ENCODE measurements at regions not wholly inside any gene's neighbourhood (a gene's known extent, or its start where the extent isn't known, plus 50 kb on each side); places are given as distances from the start of the nearest gene placed in this dataset.

GRCh38 chr12:115337693-115338543, 653.9 kb upstream of the TBX3 start:
- ChIA-PET CTCF (no interaction called here), POLR2A (no interaction called here)
- DNase-seq = no peak

GRCh38 chr12:115336506-115336905, 652.5 kb upstream of the TBX3 start:
- POLR2A ChIA-PET = no interaction called here
- Histone ChIP-seq H3K4me1 (ENCODE audit: control extremely low read depth in 1 of 4, control insufficient read depth in 4 of 4, insufficient read depth in 4 of 4, low read length in 3 of 4) (no peaks in the 10 kb centered on the region), H3K4me3 (ENCODE audit: control insufficient read depth in 1 of 7, extremely low read depth in 1 of 7, insufficient read depth in 4 of 7, low read depth in 2 of 7, low read length in 6 of 7) (no peak overlapping the region), H3K27me3 (replicated peaks in 2 of 5; ENCODE audit: control insufficient read depth in 4 of 5, insufficient read depth in 5 of 5, low read length in 4 of 5) (no peaks in the 10 kb centered on the region), H3K27ac (ENCODE audit: insufficient read depth in 1 of 2, low read depth in 1 of 2, low read length in 2 of 2, poor library complexity in 1 of 2, severe bottlenecking in 2 of 2) (no peak overlapping the region), H3K9me3 (ENCODE audit: control extremely low read depth in 1 of 5, control insufficient read depth in 4 of 5, insufficient read depth in 2 of 5, low read depth in 1 of 5, low read length in 4 of 5) (no peaks in the 10 kb centered on the region), H3K36me3 (ENCODE audit: control insufficient read depth in 4 of 4, insufficient read depth in 4 of 4, low read length in 3 of 4) (no peaks in the 10 kb centered on the region)
- CTCF ChIA-PET = interaction anchor here (1.1 kb wide), 1 partner anchor 13 kb away, joined by 3 read pairs; no protein-coding TSS in a partner anchor
- WGBS (ENCODE audit: insufficient coverage) = 94% methylated on average over 2 of the region's 3 CpGs
- DNase-seq = no peak

More at GRCh38 chr12:115337693-115338543, 653.9 kb upstream of the TBX3 start:
- Histone ChIP-seq H3K36me3 (ENCODE audit: control insufficient read depth in 4 of 4, insufficient read depth in 4 of 4, low read length in 3 of 4) (no peaks in the 10 kb centered on the region), H3K4me1 (ENCODE audit: control extremely low read depth in 1 of 4, control insufficient read depth in 4 of 4, insufficient read depth in 4 of 4, low read length in 3 of 4) (no peaks in the 10 kb centered on the region), H3K27me3 (replicated peaks in 2 of 5; ENCODE audit: control insufficient read depth in 4 of 5, insufficient read depth in 5 of 5, low read length in 4 of 5) (no peaks in the 10 kb centered on the region), H3K27ac (ENCODE audit: insufficient read depth in 1 of 2, low read depth in 1 of 2, low read length in 2 of 2, poor library complexity in 1 of 2, severe bottlenecking in 2 of 2) (no peak overlapping the region), H3K9me3 (ENCODE audit: control extremely low read depth in 1 of 5, control insufficient read depth in 4 of 5, insufficient read depth in 2 of 5, low read depth in 1 of 5, low read length in 4 of 5) (no peaks in the 10 kb centered on the region), H3K4me3 (ENCODE audit: control insufficient read depth in 1 of 7, extremely low read depth in 1 of 7, insufficient read depth in 4 of 7, low read depth in 2 of 7, low read length in 6 of 7) (no peak overlapping the region)
- 81% methylated on average over 11 of the region's 12 CpGs for WGBS (ENCODE audit: insufficient coverage)

- ChIA-PET CTCF (interaction anchor here (1.1 kb wide), 1 partner anchor 12 kb away, joined by 3 read pairs; no protein-coding TSS in a partner anchor), POLR2A (no interaction called here)
- 94% methylated on average over 7 of the region's 9 CpGs for WGBS (ENCODE audit: insufficient coverage)
- H3K4me1 ChIP-seq (ENCODE audit: control extremely low read depth in 1 of 4, control insufficient read depth in 4 of 4, insufficient read depth in 4 of 4, low read length in 3 of 4) = no peaks in the 10 kb centered on the region
- DNase-seq = no peak
- H3K9me3 ChIP-seq (ENCODE audit: control extremely low read depth in 1 of 5, control insufficient read depth in 4 of 5, insufficient read depth in 2 of 5, low read depth in 1 of 5, low read length in 4 of 5) = no peaks in the 10 kb centered on the region
- H3K4me3 ChIP-seq (ENCODE audit: control insufficient read depth in 1 of 7, extremely low read depth in 1 of 7, insufficient read depth in 4 of 7, low read depth in 2 of 7, low read length in 6 of 7) = no peak overlapping the region
- H3K27me3 ChIP-seq (replicated peaks in 2 of 5; ENCODE audit: control insufficient read depth in 4 of 5, insufficient read depth in 5 of 5, low read length in 4 of 5) = no peaks in the 10 kb centered on the region
- H3K27ac ChIP-seq (ENCODE audit: insufficient read depth in 1 of 2, low read depth in 1 of 2, low read length in 2 of 2, poor library complexity in 1 of 2, severe bottlenecking in 2 of 2) = no peak overlapping the region
- no peaks in the 10 kb centered on the region for H3K36me3 ChIP-seq (ENCODE audit: control insufficient read depth in 4 of 4, insufficient read depth in 4 of 4, low read length in 3 of 4)
Measured at GRCh38 chr12:115335594-115335993, 651.6 kb upstream of the TBX3 start.

GRCh38 chr12:115335048-115335447, 651.1 kb upstream of the TBX3 start:
- WGBS (ENCODE audit: insufficient coverage) = 83% methylated on average over 2 of the region's 2 CpGs

GRCh38 chr12:115332945-115333344, 649.0 kb upstream of the TBX3 start:
- H3K4me1 ChIP-seq (ENCODE audit: control extremely low read depth in 1 of 4, control insufficient read depth in 4 of 4, insufficient read depth in 4 of 4, low read length in 3 of 4) = no peaks in the 10 kb centered on the region
- ChIA-PET CTCF (no interaction called here), POLR2A (no interaction called here)
- no peaks in the 10 kb centered on the region for H3K9me3 ChIP-seq (ENCODE audit: control extremely low read depth in 1 of 5, control insufficient read depth in 4 of 5, insufficient read depth in 2 of 5, low read depth in 1 of 5, low read length in 4 of 5)
- H3K4me3 ChIP-seq (ENCODE audit: control insufficient read depth in 1 of 7, extremely low read depth in 1 of 7, insufficient read depth in 4 of 7, low read depth in 2 of 7, low read length in 6 of 7) = no peak overlapping the region
- no peaks in the 10 kb centered on the region for H3K27me3 ChIP-seq (replicated peaks in 2 of 5; ENCODE audit: control insufficient read depth in 4 of 5, insufficient read depth in 5 of 5, low read length in 4 of 5)
- H3K36me3 ChIP-seq (ENCODE audit: control insufficient read depth in 4 of 4, insufficient read depth in 4 of 4, low read length in 3 of 4) = no peaks in the 10 kb centered on the region
- H3K27ac ChIP-seq (ENCODE audit: insufficient read depth in 1 of 2, low read depth in 1 of 2, low read length in 2 of 2, poor library complexity in 1 of 2, severe bottlenecking in 2 of 2) = no peak overlapping the region
- DNase-seq = no peak

More at GRCh38 chr12:115335048-115335447, 651.1 kb upstream of the TBX3 start:
- no peak for DNase-seq
- Histone ChIP-seq H3K9me3 (ENCODE audit: control extremely low read depth in 1 of 5, control insufficient read depth in 4 of 5, insufficient read depth in 2 of 5, low read depth in 1 of 5, low read length in 4 of 5) (no peaks in the 10 kb centered on the region), H3K4me3 (ENCODE audit: control insufficient read depth in 1 of 7, extremely low read depth in 1 of 7, insufficient read depth in 4 of 7, low read depth in 2 of 7, low read length in 6 of 7) (no peak overlapping the region), H3K36me3 (ENCODE audit: control insufficient read depth in 4 of 4, insufficient read depth in 4 of 4, low read length in 3 of 4) (no peaks in the 10 kb centered on the region), H3K27ac (ENCODE audit: insufficient read depth in 1 of 2, low read depth in 1 of 2, low read length in 2 of 2, poor library complexity in 1 of 2, severe bottlenecking in 2 of 2) (no peak overlapping the region), H3K4me1 (ENCODE audit: control extremely low read depth in 1 of 4, control insufficient read depth in 4 of 4, insufficient read depth in 4 of 4, low read length in 3 of 4) (no peaks in the 10 kb centered on the region), H3K27me3 (replicated peaks in 2 of 5; ENCODE audit: control insufficient read depth in 4 of 5, insufficient read depth in 5 of 5, low read length in 4 of 5) (no peaks in the 10 kb centered on the region)
- POLR2A ChIA-PET = no interaction called here
- CTCF ChIA-PET = no interaction called here

GRCh38 chr12:115325858-115326257, 641.9 kb upstream of the TBX3 start:
- H3K4me3 ChIP-seq (ENCODE audit: control insufficient read depth in 1 of 7, extremely low read depth in 1 of 7, insufficient read depth in 4 of 7, low read depth in 2 of 7, low read length in 6 of 7) = no peak overlapping the region
- H3K27me3 ChIP-seq (replicated peaks in 2 of 5; ENCODE audit: control insufficient read depth in 4 of 5, insufficient read depth in 5 of 5, low read length in 4 of 5) = no peaks in the 10 kb centered on the region
- no peaks in the 10 kb centered on the region for H3K36me3 ChIP-seq (ENCODE audit: control insufficient read depth in 4 of 4, insufficient read depth in 4 of 4, low read length in 3 of 4)
- ChIA-PET POLR2A (no interaction called here), CTCF (no interaction called here)
- no CpG with 5 or more reads among the region's 3 CpGs for WGBS (ENCODE audit: insufficient coverage)
- no peak for DNase-seq
- no peak overlapping the region for H3K27ac ChIP-seq (ENCODE audit: insufficient read depth in 1 of 2, low read depth in 1 of 2, low read length in 2 of 2, poor library complexity in 1 of 2, severe bottlenecking in 2 of 2)
- H3K9me3 ChIP-seq (ENCODE audit: control extremely low read depth in 1 of 5, control insufficient read depth in 4 of 5, insufficient read depth in 2 of 5, low read depth in 1 of 5, low read length in 4 of 5) = no peaks in the 10 kb centered on the region
- no peaks in the 10 kb centered on the region for H3K4me1 ChIP-seq (ENCODE audit: control extremely low read depth in 1 of 4, control insufficient read depth in 4 of 4, insufficient read depth in 4 of 4, low read length in 3 of 4)

- ChIA-PET POLR2A (no interaction called here), CTCF (no interaction called here)
- 100% methylated on average over 1 of the region's 5 CpGs for WGBS (ENCODE audit: insufficient coverage)
Measured at GRCh38 chr12:115324949-115325593, 641.1 kb upstream of the TBX3 start.

More at GRCh38 chr12:115324949-115325593, 641.1 kb upstream of the TBX3 start:
- H3K27me3 ChIP-seq (replicated peaks in 2 of 5; ENCODE audit: control insufficient read depth in 4 of 5, insufficient read depth in 5 of 5, low read length in 4 of 5) = no peaks in the 10 kb centered on the region
- no peak for DNase-seq
- H3K4me3 ChIP-seq (ENCODE audit: control insufficient read depth in 1 of 7, extremely low read depth in 1 of 7, insufficient read depth in 4 of 7, low read depth in 2 of 7, low read length in 6 of 7) = no peak overlapping the region
- no peaks in the 10 kb centered on the region for H3K9me3 ChIP-seq (ENCODE audit: control extremely low read depth in 1 of 5, control insufficient read depth in 4 of 5, insufficient read depth in 2 of 5, low read depth in 1 of 5, low read length in 4 of 5)
- H3K27ac ChIP-seq (ENCODE audit: insufficient read depth in 1 of 2, low read depth in 1 of 2, low read length in 2 of 2, poor library complexity in 1 of 2, severe bottlenecking in 2 of 2) = no peak overlapping the region
- no peaks in the 10 kb centered on the region for H3K4me1 ChIP-seq (ENCODE audit: control extremely low read depth in 1 of 4, control insufficient read depth in 4 of 4, insufficient read depth in 4 of 4, low read length in 3 of 4)
- no peaks in the 10 kb centered on the region for H3K36me3 ChIP-seq (ENCODE audit: control insufficient read depth in 4 of 4, insufficient read depth in 4 of 4, low read length in 3 of 4)
